K562 (cell line): ENCODE measurements at regions not wholly inside any gene's neighbourhood (a gene's known extent, or its start where the extent isn't known, plus 50 kb on each side); places are given as distances from the start of the nearest gene placed in this dataset.

Source experiments
- AFF1 ChIP-seq, 2 experiments: fragments of 450-650 bp; IDR thresholded peaks; 2 replicates each; pipeline ENCODE4 v1.6.1; 2018; ENCODE audit warnings: mild to moderate bottlenecking in 2 of 2, low read depth in 1 of 2; ENCODE audit not compliant: partially characterized antibody in 2 of 2
- BDP1 ChIP-seq: IDR thresholded peaks from 3 replicates; pipeline ENCODE4 v1.6.1; 2011; ENCODE audit not compliant: insufficient read length, insufficient read depth
- GMEB1 ChIP-seq: fragments of 250-450 bp; sonication (Bioruptor Pico); IDR thresholded peaks from 2 replicates; pipeline ENCODE4 v1.4.0; 2020; ENCODE audit warnings: mild to moderate bottlenecking
- GTF2B ChIP-seq: IDR thresholded peaks from 2 replicates; pipeline ENCODE4 v1.6.1; 2011; ENCODE audit not compliant: insufficient read length; ENCODE audit errors: extremely low read depth
- KLF10 ChIP-seq: fragments of 250-450 bp; sonication (Bioruptor Pico); IDR thresholded peaks from 2 replicates; pipeline ENCODE4 v1.6.1; 2021; ENCODE audit warnings: matching md5 sums
- POLR2AphosphoS5 ChIP-seq: IDR thresholded peaks from 2 replicates; pipeline ENCODE4 v1.6.1; 2011; ENCODE audit warnings: mild to moderate bottlenecking, low read depth, low read length, moderate library complexity; ENCODE audit not compliant: control insufficient read depth, insufficient read depth
- SAFB2 ChIP-seq: fragments of 200-400 bp; formaldehyde crosslinking; IDR thresholded peaks from 2 replicates; pipeline ENCODE4 v1.6.1; 2018; ENCODE audit warnings: borderline replicate concordance, low read length, low read depth, moderate library complexity; ENCODE audit not compliant: severe bottlenecking
- TCF7 ChIP-seq: sonication (generic); IDR thresholded peaks from 2 replicates; pipeline ENCODE4 v1.6.1; 2016; ENCODE audit warnings: antibody characterized with exemption, borderline replicate concordance
- U2AF1 ChIP-seq: fragments of 200-400 bp; formaldehyde crosslinking; optimal IDR thresholded peaks from 2 replicates; pipeline ENCODE3; 2017; ENCODE audit warnings: mild to moderate bottlenecking, low read depth, low read length, moderate library complexity
- YBX1 ChIP-seq: fragments of 450-650 bp; IDR thresholded peaks from 2 replicates; pipeline ENCODE4 v1.7.1; 2016; ENCODE audit warnings: mild to moderate bottlenecking
- ZNF184 ChIP-seq: sonication (generic); formaldehyde crosslinking; IDR thresholded peaks from 2 replicates; pipeline ENCODE4 v1.5.0; 2020; ENCODE audit warnings: missing genetic modification reagents
- TF ChIP-seq, protein P1 (sequence below), 3 experiments: IDR thresholded peaks in 2 of 3; conservative IDR thresholded peaks in 1 of 3; 2 replicates each; pipeline ENCODE4 v1.5.1; 2011 to 2012; ENCODE audit warnings: low read length in 3 of 3, mild to moderate bottlenecking in 3 of 3, control low read depth in 2 of 3, improper control_type of control experiment in 1 of 3, inconsistent platforms in 1 of 3, low read depth in 1 of 3, mixed read lengths in 1 of 3, moderate library complexity in 1 of 3; ENCODE audit not compliant: insufficient read depth in 2 of 3

DNA sequence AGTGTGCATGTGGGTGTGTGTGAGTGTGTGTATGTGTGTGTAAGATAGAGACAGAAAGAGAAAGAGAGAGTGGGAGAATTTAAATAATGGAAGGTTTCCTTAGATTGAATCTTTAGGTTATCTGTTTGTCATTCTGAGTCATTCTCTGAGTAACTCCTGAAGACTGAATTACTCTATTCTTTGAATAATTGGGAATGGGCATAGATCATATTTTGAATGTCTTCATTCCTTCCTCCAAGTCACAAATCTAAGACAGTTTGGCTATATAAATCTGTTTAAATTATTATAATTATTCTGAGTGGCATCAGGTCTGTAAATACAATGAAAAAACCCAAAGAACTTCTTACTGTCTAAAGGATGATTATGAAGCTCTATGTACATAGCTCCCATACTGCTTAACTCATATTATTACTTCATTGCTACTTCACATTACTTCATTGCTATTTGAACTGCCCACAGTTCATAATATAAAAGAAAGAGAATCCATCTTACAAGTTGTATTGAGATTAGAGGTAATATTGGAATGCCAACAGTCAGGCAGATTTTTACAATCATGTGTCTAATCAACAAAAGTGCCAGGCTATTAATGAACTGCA lies 346.6 kb upstream of the CCDC179 start:
- TF ChIP-seq GMEB1: no peak
- TF ChIP-seq POLR2AphosphoS5: no peak
- TF ChIP-seq U2AF1: no peak
- no peak for TF ChIP-seq AFF1 (IDR thresholded peaks at IDR 0.05; ENCODE audit: low read depth in 1 of 2, partially characterized antibody in 2 of 2)
- TF ChIP-seq, protein P1, sequence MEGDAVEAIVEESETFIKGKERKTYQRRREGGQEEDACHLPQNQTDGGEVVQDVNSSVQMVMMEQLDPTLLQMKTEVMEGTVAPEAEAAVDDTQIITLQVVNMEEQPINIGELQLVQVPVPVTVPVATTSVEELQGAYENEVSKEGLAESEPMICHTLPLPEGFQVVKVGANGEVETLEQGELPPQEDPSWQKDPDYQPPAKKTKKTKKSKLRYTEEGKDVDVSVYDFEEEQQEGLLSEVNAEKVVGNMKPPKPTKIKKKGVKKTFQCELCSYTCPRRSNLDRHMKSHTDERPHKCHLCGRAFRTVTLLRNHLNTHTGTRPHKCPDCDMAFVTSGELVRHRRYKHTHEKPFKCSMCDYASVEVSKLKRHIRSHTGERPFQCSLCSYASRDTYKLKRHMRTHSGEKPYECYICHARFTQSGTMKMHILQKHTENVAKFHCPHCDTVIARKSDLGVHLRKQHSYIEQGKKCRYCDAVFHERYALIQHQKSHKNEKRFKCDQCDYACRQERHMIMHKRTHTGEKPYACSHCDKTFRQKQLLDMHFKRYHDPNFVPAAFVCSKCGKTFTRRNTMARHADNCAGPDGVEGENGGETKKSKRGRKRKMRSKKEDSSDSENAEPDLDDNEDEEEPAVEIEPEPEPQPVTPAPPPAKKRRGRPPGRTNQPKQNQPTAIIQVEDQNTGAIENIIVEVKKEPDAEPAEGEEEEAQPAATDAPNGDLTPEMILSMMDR (IDR thresholded peaks at IDR 0.05 in 2 of 3, conservative IDR thresholded peaks at IDR 0.05 in 1 of 3; ENCODE audit: insufficient read depth in 2 of 3, low read depth in 1 of 3, low read length in 3 of 3): no peak
- TF ChIP-seq ZNF184: no peak
- TF ChIP-seq TCF7: no peak
- TF ChIP-seq KLF10 (CRISPR knock-in tag): no peak
- no peak for TF ChIP-seq GTF2B
- TF ChIP-seq YBX1: no peak
- no peak for TF ChIP-seq SAFB2
- no peak for TF ChIP-seq BDP1
